BJ (cell line): ENCODE measurements at regions not wholly inside any gene's neighbourhood (a gene's known extent, or its start where the extent isn't known, plus 50 kb on each side); places are given as distances from the start of the nearest gene placed in this dataset.

ENCODE experiments used
- CTCF ChIA-PET: fragments of 350-600 bp; formaldehyde crosslinking; extraction: SDS; loops from one replicate; lab custom pipeline; 2021; ENCODE audit warnings: antibody characterized with exemption, inconsistent platforms; lab: Yijun Ruan, JAX
- POLR2A ChIA-PET: fragments of 300-600 bp; sonication (Branson Sonifier 250); formaldehyde crosslinking; extraction: SDS; loops from one replicate; lab custom pipeline; 2021; ENCODE audit warnings: antibody characterized with exemption; lab: Charles Lee
- DNase-seq: peaks from one replicate; pipeline ENCODE4 v3.0.0-alpha.2; 2011; ENCODE audit warnings: low read depth
- H3K27me3 ChIP-seq: 2 replicates; pipeline ENCODE4 v1.6.0; 2011; ENCODE audit warnings: low read length; ENCODE audit not compliant: control insufficient read depth, insufficient read depth
- H3K36me3 ChIP-seq: 2 replicates; pipeline ENCODE4 v1.5.1; 2011; ENCODE audit warnings: low read length; ENCODE audit not compliant: control insufficient read depth, insufficient read depth
- H3K4me3 ChIP-seq: 2 replicates; pipeline ENCODE4 v1.5.1; 2011; ENCODE audit warnings: low read depth, mild to moderate bottlenecking, control low read depth, low read length
- CTCF ChIP-seq: IDR thresholded peaks from 2 replicates; pipeline ENCODE4 v1.5.1; 2011; ENCODE audit warnings: low read depth, mild to moderate bottlenecking, control low read depth, inconsistent platforms, low read length, moderate library complexity; ENCODE audit not compliant: insufficient read depth

- no peaks in the 10 kb centered on the region for H3K36me3 ChIP-seq
- no peak overlapping the region for H3K4me3 ChIP-seq
- no peaks in the 10 kb centered on the region; the same call in 1 of the 2 replicates for H3K27me3 ChIP-seq
- no peak for TF ChIP-seq CTCF
- CTCF ChIA-PET = no interaction called here
- no peak for DNase-seq
- POLR2A ChIA-PET = no interaction called here
These were observed 93.3 kb upstream of the NLRP1 start for GRCh38 chr17:5677620-5678019.

- H3K4me3 ChIP-seq = no peak overlapping the region
- CTCF ChIA-PET = no interaction called here
These were observed 93.9 kb upstream of the NLRP1 start for GRCh38 chr17:5678171-5678570.

GRCh38 chr17:5680766-5681165, 96.5 kb upstream of the NLRP1 start:
- Histone ChIP-seq H3K36me3 (no peaks in the 10 kb centered on the region), H3K27me3 (no peaks in the 10 kb centered on the region; the same call in 1 of the 2 replicates), H3K4me3 (no peak overlapping the region)
- no peak for TF ChIP-seq CTCF
- ChIA-PET CTCF (no interaction called here), POLR2A (no interaction called here)
- no peak for DNase-seq

More at GRCh38 chr17:5678171-5678570, 93.9 kb upstream of the NLRP1 start:
- H3K36me3 ChIP-seq = no peaks in the 10 kb centered on the region
- H3K27me3 ChIP-seq = no peaks in the 10 kb centered on the region; the same call in 1 of the 2 replicates
- no peak for DNase-seq
- POLR2A ChIA-PET = no interaction called here
- TF ChIP-seq CTCF = no peak

- CTCF ChIA-PET = no interaction called here
- H3K4me3 ChIP-seq = no peak overlapping the region
- no peak for TF ChIP-seq CTCF
- no peaks in the 10 kb centered on the region; the same call in none of the 2 replicates for H3K27me3 ChIP-seq
- DNase-seq = no peak
- POLR2A ChIA-PET = no interaction called here
- H3K36me3 ChIP-seq = no peaks in the 10 kb centered on the region
These were observed 98.9 kb upstream of the NLRP1 start for GRCh38 chr17:5683241-5683640.

GRCh38 chr17:5686074-5686635, 101.8 kb upstream of the NLRP1 start:
- H3K27me3 ChIP-seq = no peaks in the 10 kb centered on the region; the same call in none of the 2 replicates
- ChIA-PET CTCF (no interaction called here), POLR2A (no interaction called here)
- no peak overlapping the region for H3K4me3 ChIP-seq
- no peak for DNase-seq
- no peaks in the 10 kb centered on the region for H3K36me3 ChIP-seq
- TF ChIP-seq CTCF = no peak
